ENCODE measurements at regions not wholly inside any gene's neighbourhood (a gene's known extent, or its start where the extent isn't known, plus 50 kb on each side); places are given as distances from the start of the nearest gene placed in this dataset.
A peak's percentile ranks its signal among the peaks of the same experiment; 100 is the strongest.

GRCh38 chr19:16025108-16026101, 50.9 kb upstream of the TPM4 start:
- TF ChIP-seq SMAD1 (IDR thresholded peaks at IDR 0.05; ENCODE audit: low read depth, partially characterized antibody) (no peak), MYC (IDR thresholded peaks at IDR 0.05; ENCODE audit: insufficient read depth, insufficient read length, insufficient replicate concordance, low read length, severe bottlenecking) (no peak), HCFC1 (IDR thresholded peaks at IDR 0.05; ENCODE audit: low read length) (no peak), RB1 (IDR thresholded peaks at IDR 0.05; ENCODE audit: borderline replicate concordance) (no peak), FOXM1 (IDR thresholded peaks at IDR 0.05; ENCODE audit: low read depth, low read length) (no peak), LARP7 (IDR thresholded peaks at IDR 0.05) (no peak), ELK1 (IDR thresholded peaks at IDR 0.05; ENCODE audit: low read depth, low read length) (no peak), EZH2 (IDR thresholded peaks at IDR 0.05; ENCODE audit: borderline replicate concordance, control insufficient read depth, low read depth, low read length) (no peak), SKIL (IDR thresholded peaks at IDR 0.05; ENCODE audit: low read depth, poor library complexity, severe bottlenecking) (no peak), NFIC (IDR thresholded peaks at IDR 0.05; ENCODE audit: low read depth, low read length) (no peak)
- TF ChIP-seq, protein P1, sequence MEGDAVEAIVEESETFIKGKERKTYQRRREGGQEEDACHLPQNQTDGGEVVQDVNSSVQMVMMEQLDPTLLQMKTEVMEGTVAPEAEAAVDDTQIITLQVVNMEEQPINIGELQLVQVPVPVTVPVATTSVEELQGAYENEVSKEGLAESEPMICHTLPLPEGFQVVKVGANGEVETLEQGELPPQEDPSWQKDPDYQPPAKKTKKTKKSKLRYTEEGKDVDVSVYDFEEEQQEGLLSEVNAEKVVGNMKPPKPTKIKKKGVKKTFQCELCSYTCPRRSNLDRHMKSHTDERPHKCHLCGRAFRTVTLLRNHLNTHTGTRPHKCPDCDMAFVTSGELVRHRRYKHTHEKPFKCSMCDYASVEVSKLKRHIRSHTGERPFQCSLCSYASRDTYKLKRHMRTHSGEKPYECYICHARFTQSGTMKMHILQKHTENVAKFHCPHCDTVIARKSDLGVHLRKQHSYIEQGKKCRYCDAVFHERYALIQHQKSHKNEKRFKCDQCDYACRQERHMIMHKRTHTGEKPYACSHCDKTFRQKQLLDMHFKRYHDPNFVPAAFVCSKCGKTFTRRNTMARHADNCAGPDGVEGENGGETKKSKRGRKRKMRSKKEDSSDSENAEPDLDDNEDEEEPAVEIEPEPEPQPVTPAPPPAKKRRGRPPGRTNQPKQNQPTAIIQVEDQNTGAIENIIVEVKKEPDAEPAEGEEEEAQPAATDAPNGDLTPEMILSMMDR (IDR thresholded peaks at IDR 0.05 in 2 of 3, conservative IDR thresholded peaks at IDR 0.05 in 1 of 3; ENCODE audit: control insufficient read depth in 2 of 3, extremely low read depth in 1 of 3, insufficient read depth in 1 of 3, low read depth in 3 of 3, low read length in 3 of 3) = peak; percentile 23 to 35 (median 24); a peak in 3 of 6 replicates
- TF ChIP-seq, protein P2, sequence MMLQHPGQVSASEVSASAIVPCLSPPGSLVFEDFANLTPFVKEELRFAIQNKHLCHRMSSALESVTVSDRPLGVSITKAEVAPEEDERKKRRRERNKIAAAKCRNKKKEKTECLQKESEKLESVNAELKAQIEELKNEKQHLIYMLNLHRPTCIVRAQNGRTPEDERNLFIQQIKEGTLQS (IDR thresholded peaks at IDR 0.05; ENCODE audit: borderline replicate concordance, extremely low read depth, low read depth, low read length) = no peak
- TF ChIP-seq, protein P3, sequence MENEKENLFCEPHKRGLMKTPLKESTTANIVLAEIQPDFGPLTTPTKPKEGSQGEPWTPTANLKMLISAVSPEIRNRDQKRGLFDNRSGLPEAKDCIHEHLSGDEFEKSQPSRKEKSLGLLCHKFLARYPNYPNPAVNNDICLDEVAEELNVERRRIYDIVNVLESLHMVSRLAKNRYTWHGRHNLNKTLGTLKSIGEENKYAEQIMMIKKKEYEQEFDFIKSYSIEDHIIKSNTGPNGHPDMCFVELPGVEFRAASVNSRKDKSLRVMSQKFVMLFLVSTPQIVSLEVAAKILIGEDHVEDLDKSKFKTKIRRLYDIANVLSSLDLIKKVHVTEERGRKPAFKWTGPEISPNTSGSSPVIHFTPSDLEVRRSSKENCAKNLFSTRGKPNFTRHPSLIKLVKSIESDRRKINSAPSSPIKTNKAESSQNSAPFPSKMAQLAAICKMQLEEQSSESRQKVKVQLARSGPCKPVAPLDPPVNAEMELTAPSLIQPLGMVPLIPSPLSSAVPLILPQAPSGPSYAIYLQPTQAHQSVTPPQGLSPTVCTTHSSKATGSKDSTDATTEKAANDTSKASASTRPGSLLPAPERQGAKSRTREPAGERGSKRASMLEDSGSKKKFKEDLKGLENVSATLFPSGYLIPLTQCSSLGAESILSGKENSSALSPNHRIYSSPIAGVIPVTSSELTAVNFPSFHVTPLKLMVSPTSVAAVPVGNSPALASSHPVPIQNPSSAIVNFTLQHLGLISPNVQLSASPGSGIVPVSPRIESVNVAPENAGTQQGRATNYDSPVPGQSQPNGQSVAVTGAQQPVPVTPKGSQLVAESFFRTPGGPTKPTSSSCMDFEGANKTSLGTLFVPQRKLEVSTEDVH (IDR thresholded peaks at IDR 0.05; ENCODE audit: low read depth, partially characterized antibody) = no peak
- TF ChIP-seq, protein P4, sequence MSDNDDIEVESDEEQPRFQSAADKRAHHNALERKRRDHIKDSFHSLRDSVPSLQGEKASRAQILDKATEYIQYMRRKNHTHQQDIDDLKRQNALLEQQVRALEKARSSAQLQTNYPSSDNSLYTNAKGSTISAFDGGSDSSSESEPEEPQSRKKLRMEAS (IDR thresholded peaks at IDR 0.05; ENCODE audit: low read depth, low read length) = no peak
